OCI-LY3 (cell line): ENCODE measurements at regions not wholly inside any gene's neighbourhood (a gene's known extent, or its start where the extent isn't known, plus 50 kb on each side); places are given as distances from the start of the nearest gene placed in this dataset.
A peak's percentile ranks its signal among the peaks of the same experiment; 100 is the strongest.
"Not testable (repeated sequence)": the region's sequence is repeated elsewhere in the genome, so short reads cannot be mapped to it uniquely, and the experiment has no call there.

Experiments
- H2AFZ ChIP-seq: fragments of 200-600, 300-600 bp; shearing (Covaris generic); 2 replicates; pipeline ENCODE4 v1.6.0; 2014; ENCODE audit warnings: antibody characterized with exemption, low read depth, low read length
- H3K27ac ChIP-seq: fragments of 200-600, 300-600 bp; sonication (generic); 2 replicates; pipeline ENCODE4 v1.5.1; 2014; ENCODE audit warnings: mild to moderate bottlenecking, low read length, moderate library complexity, mixed read lengths
- H3K27me3 ChIP-seq: fragments of 200-600, 300-600 bp; sonication (generic); 2 replicates; pipeline ENCODE4 v1.6.1; 2014; ENCODE audit warnings: low read depth, low read length, mixed read lengths
- H3K36me3 ChIP-seq: fragments of 200-600, 300-600 bp; sonication (generic); replicated peaks from 2 replicates; pipeline ENCODE3; 2014; ENCODE audit warnings: low read depth, low read length, mixed read lengths
- H3K4me1 ChIP-seq: fragments of 300-600, 200-600 bp; sonication (generic); 2 replicates; pipeline ENCODE4 v1.6.1; 2014; ENCODE audit warnings: low read length, mixed read lengths
- H3K4me2 ChIP-seq: fragments of 200-600, 300-600 bp; sonication (generic); 2 replicates; pipeline ENCODE4 v1.6.1; 2014; ENCODE audit warnings: low read length, mixed read lengths
- H3K4me3 ChIP-seq: fragments of 300-600, 200-600 bp; sonication (generic); 2 replicates; pipeline ENCODE4 v1.5.1; 2014; ENCODE audit warnings: antibody characterized with exemption, mild to moderate bottlenecking, low read length, moderate library complexity
- H3K79me2 ChIP-seq: fragments of 300-600, 200-600 bp; shearing (Covaris generic); 2 replicates; pipeline ENCODE4 v1.6.1; 2014; ENCODE audit warnings: mild to moderate bottlenecking, low read length, mixed read lengths
- H3K9ac ChIP-seq: fragments of 300-600, 200-600 bp; shearing (Covaris generic); 2 replicates; pipeline ENCODE4 v1.6.0; 2014; ENCODE audit warnings: mild to moderate bottlenecking, low read length, moderate library complexity
- H3K9me3 ChIP-seq: fragments of 200-600, 300-600 bp; shearing (Covaris generic); 2 replicates; pipeline ENCODE4 v1.6.1; 2014; ENCODE audit warnings: low read length, mixed read lengths; ENCODE audit not compliant: insufficient read depth
- H4K20me1 ChIP-seq: fragments of 200-600, 300-600 bp; sonication (generic); 2 replicates; pipeline ENCODE4 v1.6.1; 2016; ENCODE audit warnings: low read length, mixed read lengths; ENCODE audit not compliant: insufficient read depth
- CTCF ChIP-seq: fragments of 200-600, 300-600 bp; sonication (generic); IDR thresholded peaks from 2 replicates; pipeline ENCODE4 v1.5.1; 2014; ENCODE audit warnings: antibody characterized with exemption, low read length, low read depth
- EZH2phosphoT487 ChIP-seq: fragments of 200-600 bp; shearing (Covaris generic); IDR thresholded peaks from 2 replicates; pipeline ENCODE4 v1.6.1; 2018; ENCODE audit warnings: antibody characterized with exemption, mixed run types, low read depth

- Histone ChIP-seq H3K27me3 (no peaks in the 10 kb centered on the region), H3K4me2 (no peak overlapping the region), H3K4me1 (no peaks in the 10 kb centered on the region), H2AFZ (no peak overlapping the region), H3K36me3 (no peaks in the 10 kb centered on the region), H3K9ac (no peak overlapping the region), H4K20me1 (no peaks in the 10 kb centered on the region), H3K27ac (no peak overlapping the region), H3K9me3 (no peaks in the 10 kb centered on the region), H3K4me3 (no peak overlapping the region), H3K79me2 (no peaks in the 10 kb centered on the region)
- TF ChIP-seq EZH2phosphoT487 (no peak), CTCF (no peak)
Measured at GRCh38 chr3:115204475-115204874, 57.4 kb upstream of the ZBTB20 start.

GRCh38 chr3:115208066-115208750 lies 61.1 kb upstream of the ZBTB20 start:
- Histone ChIP-seq H3K79me2 (no peaks in the 10 kb centered on the region), H3K27me3 (no peaks in the 10 kb centered on the region), H3K9ac (no peak overlapping the region), H3K9me3 (no peaks in the 10 kb centered on the region), H3K4me1 (peaks cover 10% of the 10 kb centered on the region), H4K20me1 (no peaks in the 10 kb centered on the region), H3K36me3 (no peaks in the 10 kb centered on the region), H3K27ac (no peak overlapping the region), H2AFZ (no peak overlapping the region), H3K4me3 (no peak overlapping the region), H3K4me2 (no peak overlapping the region)
- TF ChIP-seq CTCF (no peak), EZH2phosphoT487 (no peak)

- Histone ChIP-seq H3K4me3 (no peak overlapping the region), H3K4me2 (no peak overlapping the region), H3K4me1 (peaks cover 17% of the 10 kb centered on the region), H3K27me3 (no peaks in the 10 kb centered on the region), H3K79me2 (no peaks in the 10 kb centered on the region), H2AFZ (no peak overlapping the region), H4K20me1 (no peaks in the 10 kb centered on the region), H3K9me3 (no peaks in the 10 kb centered on the region), H3K36me3 (no peaks in the 10 kb centered on the region), H3K27ac (no peak overlapping the region), H3K9ac (no peak overlapping the region)
- no peak for TF ChIP-seq EZH2phosphoT487
- no peak for TF ChIP-seq CTCF
Measured at GRCh38 chr3:115211810-115212492, 64.9 kb upstream of the ZBTB20 start.

DNA sequence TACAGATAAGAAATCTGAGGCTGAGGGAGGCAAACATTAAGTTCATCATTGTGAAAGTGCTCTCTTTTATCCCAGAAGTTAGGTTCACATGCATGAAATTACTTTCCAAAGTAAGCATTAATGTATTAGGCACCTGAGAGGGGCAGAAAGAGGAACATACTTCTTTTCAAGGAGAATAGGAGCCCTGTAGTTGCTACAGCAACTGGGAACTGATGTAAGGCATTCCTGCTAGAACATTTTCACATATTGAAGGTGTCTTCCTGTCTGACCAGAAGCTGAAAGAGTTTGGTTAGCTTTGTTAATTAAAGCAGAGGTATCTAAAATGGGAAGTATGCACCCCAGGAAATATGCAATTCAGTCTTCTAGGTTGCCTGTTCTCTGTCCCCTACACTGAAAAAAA lies 65.5 kb upstream of the ZBTB20 start:
- no peak overlapping the region for H2AFZ ChIP-seq
- H3K36me3 ChIP-seq: no peaks in the 10 kb centered on the region
- H3K27me3 ChIP-seq: no peaks in the 10 kb centered on the region
- no peak overlapping the region for H3K9ac ChIP-seq
- H4K20me1 ChIP-seq: no peaks in the 10 kb centered on the region
- H3K9me3 ChIP-seq: no peaks in the 10 kb centered on the region
- peaks cover 17% of the 10 kb centered on the region for H3K4me1 ChIP-seq
- H3K79me2 ChIP-seq: no peaks in the 10 kb centered on the region
- H3K4me2 ChIP-seq: peak overlapping the region; percentile 39; the same call in 1 of the 2 replicates
- TF ChIP-seq EZH2phosphoT487 (no peak), CTCF (no peak)
- no peak overlapping the region for H3K27ac ChIP-seq
- no peak overlapping the region for H3K4me3 ChIP-seq

- H3K36me3 ChIP-seq, H2AFZ ChIP-seq, H3K79me2 ChIP-seq, H3K4me3 ChIP-seq, H3K27me3 ChIP-seq, H3K9me3 ChIP-seq, H3K27ac ChIP-seq, H3K9ac ChIP-seq, H4K20me1 ChIP-seq: not testable (repeated sequence)
- Histone ChIP-seq H3K4me2 (peak overlapping the region; percentile 39), H3K4me1 (peaks cover 20% of the 10 kb centered on the region)
Measured at GRCh38 chr3:115213052-115213451, 66.0 kb upstream of the ZBTB20 start.
